Choroid plexus epithelial cell (primary cell): ENCODE measurements at regions not wholly inside any gene's neighbourhood (a gene's known extent, or its start where the extent isn't known, plus 50 kb on each side); places are given as distances from the start of the nearest gene placed in this dataset.
"Not testable (repeated sequence)": the region's sequence is repeated elsewhere in the genome, so short reads cannot be mapped to it uniquely, and the experiment has no call there.

Experiments used
- DNase-seq: peaks from one replicate; pipeline ENCODE4 v3.0.0-alpha.2; 2010; ENCODE audit warnings: low read depth
- H3K4me3 ChIP-seq: 2 replicates; pipeline ENCODE4 v1.5.1; 2011; ENCODE audit warnings: low read depth, mild to moderate bottlenecking, control low read depth, low read length, moderate library complexity
- CTCF ChIP-seq: conservative IDR thresholded peaks from 2 replicates; pipeline ENCODE4 v1.5.1; 2011; ENCODE audit warnings: low read depth, mild to moderate bottlenecking, control low read depth, inconsistent platforms, low read length, moderate library complexity

GRCh38 chr4:54596201-54596600, 61.6 kb upstream of the KIT start:
- H3K4me3 ChIP-seq = no peak overlapping the region
- no peak for DNase-seq
- no peak for TF ChIP-seq CTCF

- H3K4me3 ChIP-seq, DNase-seq: not testable (repeated sequence)
Observed at GRCh38 chr4:54597678-54598077, 60.1 kb upstream of the KIT start.

GRCh38 chr4:54602175-54602574, 55.6 kb upstream of the KIT start:
- not testable (repeated sequence) for DNase-seq, H3K4me3 ChIP-seq

- TF ChIP-seq CTCF = no peak
- H3K4me3 ChIP-seq = no peak overlapping the region
- no peak for DNase-seq
Observed at GRCh38 chr4:54607067-54607466, 50.7 kb upstream of the KIT start.

GRCh38 chr4:54607521-54607920, 50.2 kb upstream of the KIT start:
- no peak overlapping the region for H3K4me3 ChIP-seq
- TF ChIP-seq CTCF = no peak

More at GRCh38 chr4:54607521-54607920, 50.2 kb upstream of the KIT start:
- no peak for DNase-seq
